ENCODE measurements at regions not wholly inside any gene's neighbourhood (a gene's known extent, or its start where the extent isn't known, plus 50 kb on each side); places are given as distances from the start of the nearest gene placed in this dataset.

- TF ChIP-seq REST (IDR thresholded peaks at IDR 0.05; ENCODE audit: low read depth, low read length) (no peak), SIN3A (IDR thresholded peaks at IDR 0.05; ENCODE audit: borderline replicate concordance, low read depth, low read length) (no peak), EP300 (IDR thresholded peaks at IDR 0.05; ENCODE audit: borderline replicate concordance in 1 of 2, low read depth in 1 of 2, low read length in 1 of 2) (no peak)
These were observed 541.8 kb downstream of the SOX11 start (continued) for GRCh38 chr2:6233993-6234392.

DNA sequence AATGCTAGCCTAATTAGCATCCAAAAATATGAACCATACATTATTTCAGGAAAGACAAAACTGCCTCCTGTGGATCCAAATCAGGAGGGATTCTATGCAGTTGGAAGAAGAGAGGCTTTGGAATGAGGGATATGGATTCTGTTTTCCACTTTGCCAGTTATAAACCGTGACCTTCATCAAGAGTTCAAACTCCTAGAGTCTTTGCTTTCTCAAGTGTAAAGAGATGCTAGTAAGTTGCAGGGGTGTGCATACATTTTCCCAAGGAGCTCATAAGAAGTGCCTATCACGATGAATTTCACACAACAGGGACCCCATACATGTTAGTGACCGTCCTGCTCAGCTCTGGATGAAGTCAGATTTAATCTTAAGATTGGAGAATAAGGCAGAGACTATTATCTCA lies 542.5 kb downstream of the SOX11 start:
- Histone ChIP-seq H3K4me1 (ENCODE audit: control insufficient read depth in 1 of 2, insufficient read depth in 2 of 2, low read depth in 1 of 2, low read length in 1 of 2) (no peaks in the 10 kb centered on the region; a peak in 1 of 4 replicates), H3K27ac (ENCODE audit: low read depth in 2 of 2, low read length in 1 of 2) (no peak overlapping the region), H4K20me1 (ENCODE audit: insufficient read depth) (no peaks in the 10 kb centered on the region), H3K4me2 (no peak overlapping the region), H3K9me2 (no peaks in the 10 kb centered on the region), H3K4me3 (ENCODE audit: low read depth in 2 of 2, low read length in 1 of 2) (no peak overlapping the region), H3K27me3 (ENCODE audit: insufficient read depth) (no peaks in the 10 kb centered on the region), H3K9me3 (no peaks in the 10 kb centered on the region), H3F3A (replicated peaks; ENCODE audit: insufficient read depth) (no peaks in the 10 kb centered on the region), H2AFZ (ENCODE audit: low read depth) (no peak overlapping the region), H3K36me3 (replicated peaks in 1 of 2; ENCODE audit: control insufficient read depth in 1 of 2, insufficient read depth in 2 of 2, low read length in 1 of 2) (no peaks in the 10 kb centered on the region), H3K9ac (no peak overlapping the region), H3K79me2 (ENCODE audit: insufficient read depth) (no peaks in the 10 kb centered on the region)
- ChIA-PET CTCF (interaction anchor here (1.1 kb wide), 1 partner anchor 8 kb away, joined by 3 read pairs; no protein-coding TSS in a partner anchor), POLR2A (no interaction called here)
- 19% methylated on average over 3 of the region's 3 CpGs for WGBS (ENCODE audit: low lambda C conversion rate)
- TF ChIP-seq IRF3 (IDR thresholded peaks at IDR 0.05; ENCODE audit: low read depth, low read length) = no peak
- TF ChIP-seq REST (IDR thresholded peaks at IDR 0.05; ENCODE audit: low read depth, low read length) = no peak
- TF ChIP-seq EP300 (IDR thresholded peaks at IDR 0.05; ENCODE audit: borderline replicate concordance in 1 of 2, low read depth in 1 of 2, low read length in 1 of 2) = no peak
- no peak for TF ChIP-seq TEAD4 (IDR thresholded peaks at IDR 0.05; ENCODE audit: borderline replicate concordance, insufficient read depth)
- TF ChIP-seq GABPA (IDR thresholded peaks at IDR 0.05; ENCODE audit: low read depth) = no peak
- no peak for TF ChIP-seq JUND (IDR thresholded peaks at IDR 0.05)
- no peak for TF ChIP-seq SIN3A (IDR thresholded peaks at IDR 0.05; ENCODE audit: borderline replicate concordance, low read depth, low read length)
- TF ChIP-seq NRF1 (IDR thresholded peaks at IDR 0.05; ENCODE audit: low read depth, low read length) = no peak
- TF ChIP-seq FOXJ3 (CRISPR knock-in tag; IDR thresholded peaks at IDR 0.05) = no peak
- TF ChIP-seq, protein P1, sequence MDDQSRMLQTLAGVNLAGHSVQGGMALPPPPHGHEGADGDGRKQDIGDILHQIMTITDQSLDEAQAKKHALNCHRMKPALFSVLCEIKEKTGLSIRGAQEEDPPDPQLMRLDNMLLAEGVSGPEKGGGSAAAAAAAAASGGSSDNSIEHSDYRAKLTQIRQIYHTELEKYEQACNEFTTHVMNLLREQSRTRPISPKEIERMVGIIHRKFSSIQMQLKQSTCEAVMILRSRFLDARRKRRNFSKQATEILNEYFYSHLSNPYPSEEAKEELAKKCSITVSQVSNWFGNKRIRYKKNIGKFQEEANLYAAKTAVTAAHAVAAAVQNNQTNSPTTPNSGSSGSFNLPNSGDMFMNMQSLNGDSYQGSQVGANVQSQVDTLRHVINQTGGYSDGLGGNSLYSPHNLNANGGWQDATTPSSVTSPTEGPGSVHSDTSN (IDR thresholded peaks at IDR 0.05) = no peak
- no peak for TF ChIP-seq ZBTB33 (IDR thresholded peaks at IDR 0.05; ENCODE audit: borderline replicate concordance, low read depth)
- no peak for TF ChIP-seq TAF1 (IDR thresholded peaks at IDR 0.05; ENCODE audit: borderline replicate concordance, low read depth, low read length)
- no peak for DNase-seq

Data from SK-N-SH (cell line).